Brain pericyte (primary cell): ENCODE measurements at regions not wholly inside any gene's neighbourhood (a gene's known extent, or its start where the extent isn't known, plus 50 kb on each side); places are given as distances from the start of the nearest gene placed in this dataset.
A peak's percentile ranks its signal among the peaks of the same experiment; 100 is the strongest.

Source experiments
- DNase-seq: peaks from one replicate; pipeline ENCODE4 v3.0.0-alpha.2; 2012; ENCODE audit warnings: low read depth, low spot score

DNA sequence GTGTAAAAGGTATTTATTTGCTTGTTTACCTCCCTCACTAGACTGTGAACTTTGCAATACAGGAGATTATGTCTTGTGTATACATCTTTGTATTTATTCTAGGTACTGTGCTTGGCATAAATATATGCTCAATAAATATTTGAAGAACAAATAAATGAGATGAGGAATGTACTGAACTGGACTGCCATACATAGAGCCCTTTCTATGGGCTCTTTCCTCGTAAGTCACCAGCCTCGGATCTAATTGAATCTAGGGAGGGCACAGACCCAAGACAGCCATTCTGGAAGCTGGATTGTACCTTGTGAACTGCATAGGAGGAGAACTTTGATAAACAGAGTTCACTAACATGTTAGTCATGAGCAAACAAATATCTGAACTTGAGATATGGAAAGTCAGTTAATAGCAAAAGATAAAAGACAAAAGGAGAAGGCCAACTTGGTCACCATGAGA is 503.9 kb downstream of the INSC start:
- DNase-seq, result no peak

DNA sequence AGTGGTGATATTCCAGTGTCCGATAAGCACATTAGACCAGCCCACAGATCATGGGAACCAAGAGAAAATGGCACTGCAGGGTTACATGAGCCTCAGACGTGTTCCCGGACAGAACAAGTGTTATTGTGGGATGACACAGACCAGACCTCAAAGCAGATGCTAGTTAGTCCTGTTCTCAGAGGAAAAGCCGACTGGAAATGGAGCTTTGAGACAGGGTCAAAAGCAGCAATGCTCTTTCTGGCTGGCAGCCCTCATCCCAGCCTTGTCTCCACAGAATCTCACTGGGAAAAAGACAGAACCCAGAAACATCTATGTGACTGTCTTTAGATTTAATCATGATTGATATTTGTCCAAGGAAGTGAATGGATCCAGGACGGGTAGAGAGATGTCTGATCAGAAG is 506.8 kb downstream of the INSC start:
- DNase-seq, result no peak

DNA sequence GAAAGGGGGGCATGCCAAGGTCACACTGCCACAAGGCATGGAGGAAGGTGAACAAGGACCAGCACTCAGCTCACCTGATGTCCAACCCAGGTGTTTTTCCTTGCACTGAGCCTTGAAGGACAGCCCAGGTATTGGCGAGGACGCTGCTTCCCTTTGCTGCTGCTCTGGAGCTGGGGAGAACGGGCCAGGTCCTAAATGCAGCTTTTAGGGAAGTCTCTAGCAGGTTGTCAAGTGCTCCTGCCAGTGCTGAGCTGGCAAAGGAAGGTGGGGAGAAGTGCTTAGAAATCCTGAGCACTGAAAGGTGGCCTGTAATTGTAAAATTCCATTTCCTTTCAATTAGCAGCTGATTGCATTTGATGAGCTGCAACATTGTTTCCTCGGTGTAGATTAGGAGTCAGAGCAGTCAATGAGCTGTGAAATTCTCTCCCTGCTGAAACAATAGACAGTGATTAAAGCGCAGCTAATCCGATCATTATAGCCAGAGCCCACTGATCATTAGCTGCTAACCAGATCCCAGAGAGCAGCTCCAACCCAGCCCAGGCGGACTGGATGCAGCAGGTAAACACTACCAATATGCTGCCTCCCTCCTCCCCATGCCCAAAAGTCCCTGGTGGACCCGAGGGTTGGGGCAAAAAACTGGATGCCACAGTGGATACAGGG is 507.6 kb downstream of the INSC start:
- DNase-seq, result no peak

DNA sequence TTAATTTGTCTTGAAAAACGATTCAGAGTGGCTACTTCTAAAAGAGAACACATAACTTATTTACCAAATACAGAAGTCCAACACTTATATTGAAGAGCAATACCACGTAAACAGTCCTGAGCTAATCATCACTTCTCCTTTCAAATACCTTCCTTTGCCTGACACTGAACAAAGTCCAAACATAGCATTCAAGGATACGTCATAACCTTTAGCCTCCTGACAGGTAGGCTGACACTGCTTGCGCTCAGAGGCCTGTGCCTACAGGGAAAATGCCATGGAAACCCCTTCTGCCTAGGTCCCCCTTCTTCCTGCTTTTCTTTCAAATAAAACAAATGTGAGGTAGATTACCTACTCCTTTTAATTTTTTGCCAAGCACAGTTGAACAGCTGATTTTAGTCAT is 510.0 kb downstream of the INSC start:
- DNase-seq, result no peak

DNA sequence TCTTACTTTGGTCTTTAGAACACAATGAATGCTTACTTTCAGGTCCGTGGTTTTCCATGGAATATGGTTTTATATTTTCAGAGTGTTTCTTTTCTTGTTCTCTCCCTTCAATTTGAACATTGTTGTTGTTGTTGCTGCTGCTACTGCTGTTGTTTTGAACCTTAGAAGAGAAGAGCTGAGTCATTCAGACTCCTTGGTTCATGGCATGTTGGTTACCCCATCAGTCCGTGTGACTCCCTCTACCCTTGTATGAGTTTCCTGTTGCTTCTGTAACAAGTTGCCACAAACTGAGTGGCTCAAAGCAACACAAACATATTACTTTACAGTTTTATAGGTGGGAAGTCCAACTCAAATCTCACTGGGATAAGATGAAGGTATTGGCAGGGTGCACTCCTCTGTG is 511.0 kb downstream of the INSC start:
- no peak for DNase-seq

DNA sequence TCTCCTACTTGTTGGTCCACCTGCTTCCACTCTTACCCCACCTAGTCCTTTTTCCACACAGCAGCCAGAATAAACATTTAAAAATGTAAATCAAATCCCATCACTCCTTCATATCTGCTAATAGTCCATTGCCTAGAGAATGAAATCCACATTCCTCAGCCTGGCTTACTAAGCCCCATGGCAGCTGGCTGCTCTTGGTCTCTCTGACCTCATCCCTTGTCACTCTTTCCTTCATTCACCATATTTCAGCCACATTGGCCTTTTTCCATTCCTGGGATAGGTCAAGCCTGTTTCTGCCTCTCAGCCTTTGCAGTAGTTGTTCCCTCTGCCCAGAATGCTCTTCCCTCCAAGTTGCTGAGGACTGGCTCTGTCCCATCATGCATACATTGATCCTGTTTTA is 512.8 kb downstream of the INSC start:
- DNase-seq, result no peak

DNA sequence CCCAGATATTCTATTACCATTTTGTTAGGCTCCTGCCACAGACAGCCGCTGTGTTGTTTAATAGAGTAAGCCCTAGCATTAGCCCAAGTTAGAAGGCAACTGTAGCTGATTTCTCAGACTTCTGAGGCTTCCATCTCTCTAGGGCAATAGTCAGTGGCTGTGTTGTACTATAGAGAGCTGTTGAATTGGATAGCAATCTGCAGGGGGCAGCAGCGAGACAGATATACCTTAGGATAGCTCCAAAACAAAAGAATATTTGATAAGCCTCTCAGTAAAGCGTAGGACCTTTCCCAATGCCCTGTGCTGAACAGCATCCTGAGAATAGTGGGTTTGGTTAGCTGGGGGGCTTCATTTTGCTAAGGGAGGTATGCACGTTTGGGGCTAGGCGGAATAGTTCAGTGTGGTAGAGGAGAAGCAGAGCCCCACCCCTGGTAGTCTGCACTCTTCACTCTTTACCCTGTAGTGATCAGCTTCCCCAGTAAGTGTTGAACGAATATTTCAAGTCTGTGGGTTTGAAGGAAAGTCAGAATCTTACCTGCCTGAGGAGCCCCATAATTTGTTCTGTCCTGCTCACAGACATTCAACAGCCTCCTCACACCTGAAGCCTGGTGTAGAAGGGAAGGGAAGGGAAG is 515.1 kb downstream of the INSC start:
- DNase-seq, result no peak

DNA sequence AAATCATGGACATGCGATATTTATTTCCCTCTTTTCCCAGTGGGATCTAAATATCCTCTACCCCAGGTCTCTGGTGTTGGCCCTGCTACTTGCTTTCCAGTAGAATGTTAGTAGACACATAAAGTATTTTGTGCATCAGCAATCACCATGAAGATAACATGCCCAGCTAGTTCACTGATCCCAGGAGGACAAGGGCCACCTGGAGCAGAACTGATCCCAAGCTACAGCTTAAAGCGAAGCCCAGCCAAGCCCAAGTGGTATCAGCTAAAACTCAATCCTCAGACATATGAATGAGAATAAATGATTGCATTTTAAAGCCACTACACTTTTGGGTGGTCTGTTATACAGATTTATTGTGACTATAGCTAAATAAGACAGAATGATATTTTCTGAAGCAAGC is 516.2 kb downstream of the INSC start:
- no peak for DNase-seq

DNA sequence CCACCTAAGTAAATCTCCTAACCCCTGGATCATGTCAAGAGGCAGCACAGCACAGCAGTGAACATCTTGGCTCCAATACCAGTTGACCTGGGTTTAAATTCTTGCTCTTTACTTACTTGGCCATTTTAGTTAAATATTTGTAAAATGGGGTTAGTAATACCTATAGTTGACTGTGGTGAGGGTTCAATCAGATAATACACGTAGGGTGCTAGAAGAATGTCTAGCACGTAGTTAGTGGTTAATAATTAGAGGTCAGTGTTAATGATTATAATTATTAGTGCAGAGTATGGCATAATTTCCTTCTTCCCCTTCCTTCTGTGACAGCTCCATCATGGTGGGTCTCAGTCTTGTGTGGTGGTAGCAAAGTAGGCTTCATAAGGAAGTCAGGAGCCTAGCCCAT is 520.8 kb downstream of the INSC start:
- DNase-seq, result no peak

DNA sequence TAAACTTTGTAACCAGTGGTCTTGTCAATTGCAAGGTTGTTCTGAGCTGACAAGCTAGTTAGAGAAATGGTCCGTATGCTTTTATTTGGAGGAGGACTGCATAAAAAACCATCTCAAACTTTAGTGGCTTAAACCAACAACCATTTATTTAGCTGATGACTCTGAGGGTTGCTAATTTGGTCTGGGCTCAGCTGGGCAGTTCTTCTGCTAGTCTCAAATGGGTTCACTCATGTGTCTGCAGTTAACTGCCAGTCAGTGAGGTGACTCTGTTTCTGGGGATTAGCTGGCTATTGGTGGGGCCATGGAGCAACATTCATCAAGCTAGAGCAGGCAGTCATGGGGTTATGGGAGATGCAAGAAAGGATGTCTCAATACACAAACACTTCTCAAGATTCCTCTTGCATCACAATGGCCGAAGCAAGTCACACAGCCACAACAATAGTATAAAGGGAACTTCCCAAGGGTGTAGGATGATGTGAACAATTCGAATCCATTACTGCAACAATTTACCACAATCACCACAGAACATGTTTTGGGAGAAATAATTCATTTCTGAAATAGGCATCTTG is 521.9 kb downstream of the INSC start:
- DNase-seq, result no peak

DNA sequence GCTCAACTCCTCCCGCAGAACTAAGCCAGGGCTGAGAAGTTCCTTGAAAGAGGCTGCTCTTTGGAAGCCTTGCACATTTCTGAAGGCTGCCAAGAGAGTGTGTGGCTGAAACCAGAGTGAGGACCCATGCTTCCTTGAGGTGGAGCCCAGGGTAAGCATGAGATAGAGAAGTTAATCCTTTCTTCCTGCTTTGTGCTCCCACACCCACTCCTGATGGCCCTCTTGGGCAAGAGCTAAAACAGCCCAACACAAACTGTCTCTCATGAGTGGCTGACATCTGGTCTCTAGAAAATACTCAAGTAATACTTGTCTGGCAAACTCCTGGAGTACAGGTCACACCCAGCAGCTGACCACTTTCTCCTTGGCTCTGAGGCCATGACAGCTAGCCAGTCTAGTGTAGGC is 523.7 kb downstream of the INSC start:
- no peak for DNase-seq

DNA sequence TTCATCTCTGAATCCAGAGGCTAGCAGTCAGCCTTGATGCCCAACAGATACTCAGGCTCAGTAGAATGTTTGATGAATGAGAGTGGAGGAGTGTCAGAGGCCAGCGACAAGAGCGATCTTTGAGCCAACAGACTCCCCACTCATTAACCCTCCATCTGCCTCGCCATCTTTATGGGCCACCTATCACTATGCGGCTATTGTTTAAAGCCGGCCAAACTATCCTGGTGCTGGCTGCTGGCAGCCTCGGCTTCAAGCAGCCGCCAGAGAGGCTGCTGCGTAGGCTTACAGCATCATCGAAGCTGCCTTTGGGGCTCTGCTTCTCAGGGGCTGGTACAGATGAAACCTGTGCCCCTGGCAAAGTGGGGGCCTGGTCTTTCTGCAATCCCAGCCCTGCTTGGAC is 525.6 kb downstream of the INSC start:
- DNase-seq, result no peak

DNA sequence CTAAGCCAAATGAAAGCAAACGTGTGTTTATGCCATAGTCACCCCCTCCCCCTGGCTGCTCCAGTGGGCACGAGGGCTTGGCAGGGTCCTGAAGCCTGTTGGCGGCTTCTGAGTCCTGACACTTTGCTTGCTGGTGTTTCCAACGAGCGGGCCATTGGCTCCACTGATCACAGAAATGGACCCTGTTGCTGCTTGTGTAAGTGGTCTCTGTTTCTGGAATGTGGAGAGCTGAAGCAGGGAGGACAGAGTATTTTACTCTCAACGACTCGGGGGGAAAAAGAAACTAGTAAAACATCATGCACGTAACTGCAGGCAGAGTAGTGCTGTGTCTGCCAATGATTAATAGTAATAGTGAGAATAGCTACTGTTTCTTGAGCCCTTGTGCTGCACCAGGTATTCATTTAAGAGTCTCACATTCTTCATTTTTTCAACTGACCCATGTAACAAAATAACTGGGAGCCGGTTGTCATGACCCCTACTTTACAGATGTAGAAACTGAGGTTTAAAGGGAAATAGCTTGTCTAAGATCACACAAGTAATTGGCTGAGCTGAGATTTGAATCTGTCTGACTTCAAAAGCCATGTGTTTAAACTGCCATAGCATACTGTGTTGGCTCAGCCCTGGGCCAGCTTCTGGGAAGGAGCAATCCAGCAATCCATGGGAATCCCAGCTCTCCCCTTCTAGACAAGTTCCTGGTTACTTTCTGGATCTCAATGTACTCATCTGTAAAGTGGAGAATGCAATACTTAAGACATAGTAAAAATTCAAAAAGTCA is 526.7 kb downstream of the INSC start:
- no peak for DNase-seq

DNA sequence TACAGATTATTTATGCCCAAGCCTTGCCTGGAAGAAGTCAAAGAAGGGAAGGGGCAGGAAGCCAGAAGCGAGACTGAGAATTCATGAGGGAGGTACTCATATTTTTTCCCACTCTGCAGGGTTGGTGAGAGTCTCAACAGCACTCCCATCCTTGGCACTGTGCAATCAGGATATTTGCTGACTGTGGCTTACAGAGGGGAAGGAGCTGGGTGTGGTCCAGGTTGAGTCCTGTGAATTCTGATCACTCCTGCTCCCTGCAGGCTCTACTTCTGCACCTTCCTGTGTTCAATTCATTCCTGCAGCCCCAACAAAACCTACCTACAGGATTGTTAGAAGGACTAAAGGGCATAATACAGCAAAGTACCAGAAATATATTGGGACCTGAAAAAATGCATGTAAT is 530.5 kb downstream of the INSC start:
- no peak for DNase-seq

DNA sequence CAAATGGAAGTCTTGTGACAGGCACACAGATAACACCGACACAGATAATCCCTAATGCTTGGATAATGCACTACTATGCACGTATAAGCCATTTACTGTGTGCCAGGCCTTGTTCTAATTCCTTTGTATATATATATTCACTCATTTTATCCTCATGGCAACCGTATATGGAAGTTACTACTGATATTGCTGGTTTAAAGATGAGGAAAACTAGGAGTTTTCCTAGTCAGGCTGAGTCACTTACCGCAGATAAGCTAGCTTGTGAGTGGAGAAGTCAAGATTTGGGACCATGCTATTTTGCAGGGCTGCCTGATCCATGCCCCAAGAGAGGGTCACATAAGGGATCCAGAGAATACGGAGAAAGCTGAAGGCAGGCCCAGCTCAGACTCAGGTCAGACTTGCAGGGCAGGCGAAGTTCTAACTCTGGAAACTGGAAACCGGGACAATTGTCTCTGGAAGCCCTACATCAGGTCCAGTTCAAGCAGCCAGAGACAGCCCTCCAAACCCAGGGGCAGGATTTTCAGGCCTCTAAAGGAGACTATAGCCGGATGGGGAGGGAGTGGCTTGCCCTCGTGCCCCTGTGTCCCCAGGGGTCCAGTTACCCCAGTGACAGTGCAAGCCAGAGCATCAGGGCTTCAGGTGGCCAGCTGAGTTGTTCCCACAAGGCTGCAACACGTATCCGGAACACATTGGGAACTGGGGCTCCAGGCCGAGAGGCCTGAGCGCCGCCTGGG is 534.8 kb downstream of the INSC start:
- DNase-seq, result no peak

DNA sequence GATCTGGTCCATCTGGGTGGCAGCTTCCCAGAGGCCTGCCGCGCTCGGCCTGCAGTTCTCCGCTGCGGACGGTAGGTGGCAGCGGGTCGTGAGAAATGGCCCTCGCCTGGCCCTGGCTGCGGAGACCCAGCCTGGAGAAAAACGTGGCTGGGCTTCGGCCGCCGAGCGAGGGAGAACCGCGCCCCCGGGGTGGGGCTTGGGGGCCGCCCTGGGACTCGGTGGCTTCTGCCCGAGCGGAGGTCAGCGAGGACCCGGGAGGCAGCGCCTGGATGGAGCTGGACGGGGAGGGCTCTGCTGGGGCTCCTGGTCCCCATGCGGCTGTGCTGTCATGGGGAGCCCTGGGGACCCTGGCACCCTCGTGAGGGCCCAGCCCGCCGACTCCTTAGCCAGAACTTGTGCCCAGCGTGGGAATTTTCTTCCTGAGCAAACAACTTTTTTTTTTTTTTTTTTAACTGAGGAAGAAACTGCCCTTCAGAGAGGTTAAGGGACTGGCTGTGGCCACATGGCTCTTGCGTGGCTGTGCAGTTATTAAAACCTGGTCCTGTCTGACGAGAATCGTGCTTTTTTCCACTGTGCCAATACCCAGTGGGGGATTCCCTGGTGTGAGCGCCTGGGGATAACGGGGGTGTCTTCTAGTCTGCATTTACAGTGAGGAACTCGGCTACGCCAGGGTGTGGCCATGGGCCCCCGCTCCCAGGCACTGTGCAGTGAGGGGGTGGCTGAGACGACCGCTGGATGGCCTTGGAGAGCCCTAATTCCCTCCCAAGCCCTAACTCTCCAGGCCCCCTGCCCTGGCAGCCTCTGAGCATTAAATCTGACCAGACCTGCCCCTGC is 535.6 kb downstream of the INSC start:
- DNase-seq, result peak; percentile 88

DNA sequence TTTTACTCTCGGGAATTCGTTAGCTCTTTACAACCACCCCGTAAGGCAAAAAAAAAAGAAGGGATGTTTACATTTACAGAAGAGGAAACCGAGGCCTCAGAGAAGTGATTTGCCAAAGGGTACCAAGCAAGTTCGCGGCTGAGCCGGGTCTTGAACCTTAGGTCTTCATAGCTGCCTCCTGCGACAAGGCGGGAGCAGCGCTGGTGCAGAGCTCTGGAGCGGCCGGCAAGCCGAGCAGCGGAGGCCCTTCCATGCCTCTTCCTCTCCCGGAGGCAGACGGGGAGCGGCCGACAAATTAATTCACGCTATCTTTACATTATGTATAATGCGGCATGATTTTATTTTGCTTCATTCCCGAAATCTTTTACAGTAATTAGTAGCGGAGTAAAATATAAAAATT is 536.3 kb downstream of the INSC start:
- DNase-seq, result no peak

DNA sequence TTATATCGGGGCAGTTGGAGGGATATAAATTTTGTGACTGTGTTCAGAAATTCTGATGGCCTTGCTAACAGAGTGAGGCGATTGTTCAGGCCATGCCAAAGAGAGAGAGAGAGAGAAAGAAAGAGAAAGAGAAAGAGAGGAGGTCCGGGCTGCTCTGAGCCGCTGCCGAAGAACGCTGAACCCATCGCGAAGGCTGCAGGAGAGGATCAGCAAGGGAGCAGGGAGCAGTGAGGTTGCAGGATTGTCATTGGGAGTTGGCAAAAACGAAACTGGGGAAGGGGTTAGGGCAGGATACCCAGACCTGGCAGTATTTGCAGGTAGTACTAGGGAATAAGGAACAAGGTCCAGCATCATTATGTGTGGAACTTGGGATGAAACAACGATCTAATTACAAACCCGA is 537.1 kb downstream of the INSC start:
- no peak for DNase-seq

DNA sequence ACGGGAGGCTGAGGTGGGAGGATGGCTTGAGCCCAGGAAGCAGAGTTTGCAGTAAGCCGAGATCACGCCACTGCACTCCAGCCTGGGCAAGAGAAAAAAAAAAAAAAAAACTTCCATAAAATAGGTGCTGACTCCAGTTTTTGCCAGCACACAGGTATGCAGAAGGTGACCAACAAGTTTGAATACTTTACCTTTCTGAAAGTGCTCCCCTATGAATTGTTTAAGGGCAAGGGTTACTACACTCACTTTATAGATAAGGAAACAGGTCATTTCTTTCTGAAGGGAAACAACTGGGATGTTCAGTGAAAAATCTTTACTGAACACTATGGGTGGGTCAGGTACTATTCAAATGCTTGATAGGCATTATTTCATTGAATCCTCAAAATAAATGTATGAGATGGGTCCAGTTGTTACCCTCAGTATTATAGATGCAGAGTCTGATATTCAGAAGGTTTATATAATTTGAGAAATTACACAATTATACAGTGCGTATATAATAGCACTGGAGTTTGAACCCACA is 538.5 kb downstream of the INSC start:
- DNase-seq, result no peak

DNA sequence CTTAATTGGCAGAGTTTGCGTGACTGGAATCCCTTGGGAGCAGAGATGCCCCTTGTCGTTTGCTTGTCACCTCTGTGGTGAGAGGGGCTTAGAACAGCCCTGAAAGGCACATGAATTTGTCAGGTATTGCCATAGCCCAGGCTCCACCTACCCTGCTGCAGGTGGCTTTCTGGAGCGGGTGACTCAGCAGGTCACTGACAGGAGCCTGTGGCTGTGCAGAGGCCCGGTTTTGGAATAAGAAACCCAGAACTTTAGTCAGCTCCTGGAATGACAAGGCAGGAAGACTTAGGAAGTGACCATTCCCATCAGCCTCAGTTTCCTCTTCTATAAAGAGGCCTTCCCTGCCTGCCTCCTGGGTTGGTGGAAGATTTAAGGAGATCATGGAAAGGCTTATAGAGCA is 539.7 kb downstream of the INSC start:
- no peak for DNase-seq

DNA sequence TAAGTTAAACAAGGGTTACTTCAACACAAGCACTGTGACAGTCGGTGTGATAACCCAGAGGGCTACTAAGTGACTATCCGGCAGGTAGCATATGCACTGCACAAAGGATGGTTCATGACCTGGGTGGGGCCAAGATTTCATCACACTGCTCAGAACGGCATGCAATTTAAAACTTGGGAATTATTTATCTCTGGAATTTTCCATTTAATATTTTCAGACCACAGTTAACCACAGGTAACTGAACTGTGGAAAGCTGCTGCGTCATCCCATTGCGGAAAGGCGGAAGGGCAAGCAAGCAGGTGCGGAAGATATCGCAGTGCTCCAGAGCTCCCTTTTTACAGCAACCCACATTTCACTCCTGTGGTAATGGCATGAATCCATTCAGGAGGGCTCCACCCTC is 540.8 kb downstream of the INSC start:
- no peak for DNase-seq
